AG04450 (cell line): ENCODE measurements at regions not wholly inside any gene's neighbourhood (a gene's known extent, or its start where the extent isn't known, plus 50 kb on each side); places are given as distances from the start of the nearest gene placed in this dataset.

Source experiments
- CTCF ChIA-PET: fragments of 300-600, 350-600 bp; formaldehyde crosslinking; extraction: SDS; loops from one replicate; lab custom pipeline; 2022; ENCODE audit warnings: antibody characterized with exemption, inconsistent platforms; lab: Charles Lee
- POLR2A ChIA-PET: fragments of 350-600 bp; formaldehyde crosslinking; extraction: SDS; loops from one replicate; lab custom pipeline; 2021; ENCODE audit warnings: antibody characterized with exemption, inconsistent platforms; lab: Yijun Ruan, JAX
- DNase-seq: peaks from one replicate; pipeline ENCODE4 v3.0.0-alpha.2; 2011; ENCODE audit warnings: low read depth, low spot score
- H3K27ac ChIP-seq: one replicate; pipeline ENCODE4 v1.5.1; 2012; ENCODE audit warnings: low read depth, low read length, control low read depth
- H3K27me3 ChIP-seq: one replicate; pipeline ENCODE4 v1.6.0; 2012; ENCODE audit warnings: low read length; ENCODE audit not compliant: control insufficient read depth, insufficient read depth
- H3K4me3 ChIP-seq: 2 replicates; pipeline ENCODE4 v1.5.1; 2011; ENCODE audit warnings: mild to moderate bottlenecking, low read depth, low read length, control low read depth
- H3K9me3 ChIP-seq: 2 replicates; pipeline ENCODE4 v1.5.1; 2012; ENCODE audit warnings: low read length; ENCODE audit not compliant: control insufficient read depth, insufficient read depth
- TF ChIP-seq, protein P1 (sequence below): IDR thresholded peaks from 2 replicates; pipeline ENCODE4 v1.5.1; 2011; ENCODE audit warnings: low read depth, low read length, control low read depth, inconsistent platforms

DNA sequence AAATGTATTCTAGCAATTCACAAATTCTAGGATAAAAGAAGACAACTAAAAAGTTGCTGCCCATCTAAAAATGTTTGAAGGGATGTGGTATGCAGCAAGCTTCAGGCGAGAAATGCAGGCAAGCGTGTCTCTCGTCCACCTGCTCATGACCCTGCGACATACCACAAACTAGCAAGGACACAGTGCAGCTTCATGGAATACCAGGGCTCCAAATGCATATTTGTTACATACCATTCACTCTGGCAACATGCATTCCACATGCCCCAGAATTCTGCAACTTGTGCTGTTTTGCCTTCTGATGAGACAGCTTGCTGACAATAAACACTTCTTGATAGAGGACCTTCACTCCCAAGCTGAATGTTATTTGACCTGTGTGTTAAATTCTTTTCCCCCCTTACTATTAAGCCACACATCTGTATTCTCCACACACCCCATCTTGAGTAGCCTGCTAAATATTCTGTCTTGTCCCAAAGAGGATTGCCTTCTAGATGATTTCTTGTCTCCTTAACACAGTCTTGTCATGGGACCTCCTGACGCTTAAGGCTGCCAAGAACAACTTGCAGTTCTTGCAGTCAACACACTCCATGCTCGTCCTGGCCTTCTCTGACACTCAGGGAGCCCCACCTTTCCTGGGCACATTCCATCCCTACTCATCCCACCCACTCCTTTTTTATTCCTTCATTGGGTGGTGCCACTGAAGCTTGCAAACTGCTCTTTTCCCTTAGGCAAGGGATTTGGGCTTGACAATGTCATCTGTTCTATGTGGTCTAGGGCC lies 340.5 kb downstream of the PIK3R1 start:
- no peak overlapping the region for H3K4me3 ChIP-seq
- ChIA-PET POLR2A (no interaction called here), CTCF (interaction anchor here (0.6 kb wide), 1 partner anchor 406 kb away, joined by 3 read pairs; no protein-coding TSS in a partner anchor)
- no peak for DNase-seq
- no peaks in the 10 kb centered on the region for H3K27me3 ChIP-seq
- no peaks in the 10 kb centered on the region for H3K9me3 ChIP-seq
- TF ChIP-seq, protein P1, sequence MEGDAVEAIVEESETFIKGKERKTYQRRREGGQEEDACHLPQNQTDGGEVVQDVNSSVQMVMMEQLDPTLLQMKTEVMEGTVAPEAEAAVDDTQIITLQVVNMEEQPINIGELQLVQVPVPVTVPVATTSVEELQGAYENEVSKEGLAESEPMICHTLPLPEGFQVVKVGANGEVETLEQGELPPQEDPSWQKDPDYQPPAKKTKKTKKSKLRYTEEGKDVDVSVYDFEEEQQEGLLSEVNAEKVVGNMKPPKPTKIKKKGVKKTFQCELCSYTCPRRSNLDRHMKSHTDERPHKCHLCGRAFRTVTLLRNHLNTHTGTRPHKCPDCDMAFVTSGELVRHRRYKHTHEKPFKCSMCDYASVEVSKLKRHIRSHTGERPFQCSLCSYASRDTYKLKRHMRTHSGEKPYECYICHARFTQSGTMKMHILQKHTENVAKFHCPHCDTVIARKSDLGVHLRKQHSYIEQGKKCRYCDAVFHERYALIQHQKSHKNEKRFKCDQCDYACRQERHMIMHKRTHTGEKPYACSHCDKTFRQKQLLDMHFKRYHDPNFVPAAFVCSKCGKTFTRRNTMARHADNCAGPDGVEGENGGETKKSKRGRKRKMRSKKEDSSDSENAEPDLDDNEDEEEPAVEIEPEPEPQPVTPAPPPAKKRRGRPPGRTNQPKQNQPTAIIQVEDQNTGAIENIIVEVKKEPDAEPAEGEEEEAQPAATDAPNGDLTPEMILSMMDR, result no peak
- H3K27ac ChIP-seq, result no peak overlapping the region

GRCh38 chr5:68557162-68557936 lies 341.8 kb downstream of the PIK3R1 start:
- ChIA-PET POLR2A (no interaction called here), CTCF (interaction anchor here (0.7 kb wide), 1 partner anchor 71 kb away, joined by 3 read pairs; no protein-coding TSS in a partner anchor)
- H3K27me3 ChIP-seq, result no peaks in the 10 kb centered on the region
- no peaks in the 10 kb centered on the region for H3K9me3 ChIP-seq
- TF ChIP-seq, protein P1, result no peak
- DNase-seq, result no peak
- no peak overlapping the region for H3K4me3 ChIP-seq
- H3K27ac ChIP-seq, result no peak overlapping the region

DNA sequence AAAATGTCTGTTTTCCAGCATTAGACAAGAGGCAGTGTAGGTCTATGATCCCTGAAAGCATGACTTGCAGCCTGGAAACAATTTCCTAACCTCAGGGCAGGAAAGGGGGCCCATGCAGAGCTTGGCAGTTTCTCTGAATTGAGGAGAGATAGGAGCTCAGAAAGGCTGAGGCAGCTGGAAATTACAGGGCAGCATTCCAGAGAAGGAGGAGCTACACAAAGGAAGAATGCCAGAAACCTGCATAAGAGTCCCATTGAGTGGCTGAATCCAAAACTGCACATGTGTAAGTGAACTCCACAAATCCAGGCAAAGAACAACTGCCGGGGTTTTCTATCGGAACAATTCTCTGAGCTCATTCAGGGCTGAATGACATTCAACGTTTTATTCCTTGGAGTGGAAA lies 346.8 kb downstream of the PIK3R1 start:
- Histone ChIP-seq H3K4me3 (no peak overlapping the region), H3K27me3 (no peaks in the 10 kb centered on the region), H3K27ac (no peak overlapping the region), H3K9me3 (no peaks in the 10 kb centered on the region)
- POLR2A ChIA-PET, result no interaction called here
- CTCF ChIA-PET, result interaction anchor here (1.1 kb wide), 1 partner anchor 102 kb away, joined by 4 read pairs; no protein-coding TSS in a partner anchor
- DNase-seq, result peak; percentile 44
- TF ChIP-seq, protein P1, result no peak

DNA sequence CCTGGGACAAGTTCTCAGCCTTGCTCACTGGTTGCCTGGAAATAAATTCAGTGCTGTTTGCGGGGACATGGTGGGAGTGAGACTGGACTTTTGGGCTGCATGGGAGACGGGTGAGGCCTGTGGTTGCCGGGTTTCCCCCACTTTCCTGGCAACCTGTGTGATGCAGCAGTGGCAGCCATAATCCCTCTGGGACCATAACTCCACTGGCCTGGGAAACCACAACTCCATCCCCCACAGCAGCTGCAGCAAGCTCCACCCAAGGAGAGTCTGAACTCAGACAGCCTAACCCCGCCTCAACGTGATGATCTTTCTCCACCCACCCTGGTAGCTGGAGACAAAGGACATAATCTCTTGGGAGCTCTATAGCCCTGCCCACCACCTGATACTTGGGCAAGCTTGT lies 349.9 kb downstream of the PIK3R1 start:
- TF ChIP-seq, protein P1, result no peak
- Histone ChIP-seq H3K4me3 (no peak overlapping the region), H3K9me3 (no peaks in the 10 kb centered on the region), H3K27me3 (no peaks in the 10 kb centered on the region), H3K27ac (no peak overlapping the region)
- CTCF ChIA-PET, result no interaction called here
- DNase-seq, result no peak
- POLR2A ChIA-PET, result no interaction called here

DNA sequence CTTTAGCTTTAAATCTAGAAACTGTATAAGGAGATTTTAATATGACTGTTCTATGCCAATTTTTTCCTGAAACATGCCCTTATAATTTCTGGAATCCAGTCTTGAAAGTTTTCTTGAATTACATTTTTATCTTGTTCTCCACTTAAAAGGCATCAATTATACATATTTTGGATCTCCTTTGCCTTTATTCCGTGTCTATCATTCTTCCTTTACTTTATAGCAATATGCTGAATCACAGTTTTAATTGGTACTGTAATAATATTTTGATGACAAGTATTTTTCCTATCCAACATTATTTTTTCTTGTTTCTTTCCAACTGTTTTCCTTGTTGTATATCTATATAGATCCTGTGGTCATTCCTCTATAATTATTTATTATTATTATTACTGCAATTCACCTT lies 361.2 kb downstream of the PIK3R1 start:
- peaks cover 2% of the 10 kb centered on the region; the same call in 1 of the 2 replicates for H3K9me3 ChIP-seq
- H3K4me3 ChIP-seq, result no peak overlapping the region
- no peaks in the 10 kb centered on the region for H3K27me3 ChIP-seq
- ChIA-PET POLR2A (no interaction called here), CTCF (no interaction called here)
- TF ChIP-seq, protein P1, result no peak
- DNase-seq, result no peak
- no peak overlapping the region for H3K27ac ChIP-seq
